Esophagus squamous epithelium (tissue), 4 donors: ENCODE measurements at regions not wholly inside any gene's neighbourhood (a gene's known extent, or its start where the extent isn't known, plus 50 kb on each side); places are given as distances from the start of the nearest gene placed in this dataset.
"Not testable (repeated sequence)": the region's sequence is repeated elsewhere in the genome, so short reads cannot be mapped to it uniquely, and the experiment has no call there.

Source experiments
- CTCF ChIP-seq, 6 experiments: fragments of 450-650 bp in 4 of 6; fragments of 200-600 bp in 2 of 6; sonication (generic) in 2 of 6; IDR thresholded peaks; one replicate each; pipeline ENCODE4 v1.5.1; 2016 to 2019; ENCODE audit warnings: antibody characterized with exemption in 6 of 6, mild to moderate bottlenecking in 4 of 6, moderate library complexity in 4 of 6
- POLR2A ChIP-seq, 4 donors: fragments of 450-650 bp; IDR thresholded peaks; one replicate each; pipeline ENCODE4 v1.6.1; 2017; ENCODE audit warnings: antibody characterized with exemption in 4 of 4, mild to moderate bottlenecking in 4 of 4, moderate library complexity in 3 of 4

GRCh38 chr2:142792328-142792727, 85.1 kb upstream of the KYNU start:
- not testable (repeated sequence) for TF ChIP-seq CTCF, POLR2A (IDR thresholded peaks at IDR 0.05)
